ENCODE measurements at regions not wholly inside any gene's neighbourhood (a gene's known extent, or its start where the extent isn't known, plus 50 kb on each side); places are given as distances from the start of the nearest gene placed in this dataset.

GRCh38 chr10:3538291-3538655 is 246.7 kb downstream of the KLF6 start:
- TF ChIP-seq SIN3A (IDR thresholded peaks at IDR 0.05; ENCODE audit: borderline replicate concordance, insufficient read depth, low read length) (no peak), TAF1 (IDR thresholded peaks at IDR 0.05; ENCODE audit: borderline replicate concordance, insufficient read depth, low read length) (no peak), POLR2AphosphoS5 (IDR thresholded peaks at IDR 0.05; ENCODE audit: low read depth, low read length) (no peak), FOXP2 (optimal IDR thresholded peaks at IDR 0.05; ENCODE audit: borderline replicate concordance, extremely low read depth, extremely low read length, insufficient read depth) (no peak), REST (IDR thresholded peaks at IDR 0.05; ENCODE audit: insufficient read depth in 1 of 2, low read depth in 2 of 2, low read length in 2 of 2) (no peak)

GRCh38 chr10:3537518-3537917 is 247.5 kb downstream of the KLF6 start:
- TF ChIP-seq FOXP2 (optimal IDR thresholded peaks at IDR 0.05; ENCODE audit: borderline replicate concordance, extremely low read depth, extremely low read length, insufficient read depth) (no peak), TAF1 (IDR thresholded peaks at IDR 0.05; ENCODE audit: borderline replicate concordance, insufficient read depth, low read length) (no peak), POLR2AphosphoS5 (IDR thresholded peaks at IDR 0.05; ENCODE audit: low read depth, low read length) (no peak), SIN3A (IDR thresholded peaks at IDR 0.05; ENCODE audit: borderline replicate concordance, insufficient read depth, low read length) (no peak), REST (IDR thresholded peaks at IDR 0.05; ENCODE audit: insufficient read depth in 1 of 2, low read depth in 2 of 2, low read length in 2 of 2) (no peak)

GRCh38 chr10:3535001-3535400 is 250.0 kb downstream of the KLF6 start:
- TF ChIP-seq TAF1 (IDR thresholded peaks at IDR 0.05; ENCODE audit: borderline replicate concordance, insufficient read depth, low read length) (no peak), FOXP2 (optimal IDR thresholded peaks at IDR 0.05; ENCODE audit: borderline replicate concordance, extremely low read depth, extremely low read length, insufficient read depth) (no peak), REST (IDR thresholded peaks at IDR 0.05; ENCODE audit: insufficient read depth in 1 of 2, low read depth in 2 of 2, low read length in 2 of 2) (no peak), SIN3A (IDR thresholded peaks at IDR 0.05; ENCODE audit: borderline replicate concordance, insufficient read depth, low read length) (no peak), POLR2AphosphoS5 (IDR thresholded peaks at IDR 0.05; ENCODE audit: low read depth, low read length) (no peak)

- TF ChIP-seq FOXP2 (optimal IDR thresholded peaks at IDR 0.05; ENCODE audit: borderline replicate concordance, extremely low read depth, extremely low read length, insufficient read depth): no peak
- no peak for TF ChIP-seq POLR2AphosphoS5 (IDR thresholded peaks at IDR 0.05; ENCODE audit: low read depth, low read length)
- no peak for TF ChIP-seq SIN3A (IDR thresholded peaks at IDR 0.05; ENCODE audit: borderline replicate concordance, insufficient read depth, low read length)
- no peak for TF ChIP-seq TAF1 (IDR thresholded peaks at IDR 0.05; ENCODE audit: borderline replicate concordance, insufficient read depth, low read length)
- no peak for TF ChIP-seq REST (IDR thresholded peaks at IDR 0.05; ENCODE audit: insufficient read depth in 1 of 2, low read depth in 2 of 2, low read length in 2 of 2)
These were observed 250.6 kb downstream of the KLF6 start for GRCh38 chr10:3534433-3534832.

- TF ChIP-seq REST (IDR thresholded peaks at IDR 0.05; ENCODE audit: insufficient read depth in 1 of 2, low read depth in 2 of 2, low read length in 2 of 2): no peak
- no peak for TF ChIP-seq POLR2AphosphoS5 (IDR thresholded peaks at IDR 0.05; ENCODE audit: low read depth, low read length)
- no peak for TF ChIP-seq SIN3A (IDR thresholded peaks at IDR 0.05; ENCODE audit: borderline replicate concordance, insufficient read depth, low read length)
- no peak for TF ChIP-seq TAF1 (IDR thresholded peaks at IDR 0.05; ENCODE audit: borderline replicate concordance, insufficient read depth, low read length)
- TF ChIP-seq FOXP2 (optimal IDR thresholded peaks at IDR 0.05; ENCODE audit: borderline replicate concordance, extremely low read depth, extremely low read length, insufficient read depth): no peak
These were observed 251.7 kb downstream of the KLF6 start for GRCh38 chr10:3533296-3533695.
